GM12878 (cell line): ENCODE measurements at regions not wholly inside any gene's neighbourhood (a gene's known extent, or its start where the extent isn't known, plus 50 kb on each side); places are given as distances from the start of the nearest gene placed in this dataset.

ENCODE experiments used
- EP300 ChIP-seq, 2 experiments: fragments of 150-350 bp in 1 of 2; IDR thresholded peaks; 2 replicates each; pipeline ENCODE4 v1.6.1; 2011 to 2012; ENCODE audit warnings: low read depth in 2 of 2, low read length in 2 of 2, borderline replicate concordance in 1 of 2, improper control_type of control experiment in 1 of 2, inconsistent platforms in 1 of 2; ENCODE audit not compliant: control insufficient read depth in 1 of 2
- JUND ChIP-seq: IDR thresholded peaks from 2 replicates; pipeline ENCODE4 v1.6.1; 2012; ENCODE audit warnings: low read depth, mild to moderate bottlenecking, low read length, improper control_type of control experiment, moderate library complexity
- MTA2 ChIP-seq: fragments of 450-650 bp; IDR thresholded peaks from 2 replicates; pipeline ENCODE4 v1.6.1; 2016; ENCODE audit warnings: low read depth, mild to moderate bottlenecking, moderate library complexity
- MXI1 ChIP-seq: fragments of 150-350 bp; IDR thresholded peaks from 2 replicates; pipeline ENCODE4 v1.6.1; 2011; ENCODE audit warnings: low read depth, mild to moderate bottlenecking, inconsistent platforms, low read length, improper control_type of control experiment
- POLR2A ChIP-seq: IDR thresholded peaks from 2 replicates; pipeline ENCODE4 v1.6.1; 2011; ENCODE audit warnings: low read depth, mild to moderate bottlenecking, low read length
- POLR2AphosphoS5 ChIP-seq: IDR thresholded peaks from 2 replicates; pipeline ENCODE4 v1.6.1; 2011; ENCODE audit warnings: mild to moderate bottlenecking, low read length, inconsistent platforms
- RAD51 ChIP-seq: fragments of 450-650 bp; IDR thresholded peaks from 2 replicates; pipeline ENCODE4 v1.6.1; 2016; ENCODE audit warnings: moderate library complexity, mild to moderate bottlenecking, inconsistent platforms
- REST ChIP-seq: IDR thresholded peaks from 2 replicates; pipeline ENCODE4 v1.6.1; 2012; ENCODE audit warnings: mild to moderate bottlenecking, low read depth, low read length
- SREBF1 ChIP-seq: IDR thresholded peaks from 2 replicates; pipeline ENCODE4 v1.6.1; 2012; ENCODE audit warnings: mild to moderate bottlenecking, low read length
- ZBTB40 ChIP-seq: fragments of 450-650 bp; IDR thresholded peaks from 2 replicates; pipeline ENCODE4 v1.6.1; 2016; ENCODE audit warnings: mild to moderate bottlenecking, moderate library complexity, borderline replicate concordance
- TF ChIP-seq, protein P1 (sequence below): fragments of 150-350 bp; IDR thresholded peaks from 2 replicates; pipeline ENCODE4 v1.6.1; 2016; ENCODE audit warnings: low read depth, low read length
- TF ChIP-seq, protein P2 (sequence below): fragments of 450-650 bp; formaldehyde crosslinking; IDR thresholded peaks from 2 replicates; pipeline ENCODE4 v1.5.0; 2022; ENCODE audit warnings: mild to moderate bottlenecking, missing genetic modification characterization

- TF ChIP-seq POLR2A (no peak), MXI1 (no peak), EP300 (IDR thresholded peaks at IDR 0.05; ENCODE audit: borderline replicate concordance in 1 of 2, control insufficient read depth in 1 of 2, low read depth in 2 of 2, low read length in 2 of 2) (no peak), MTA2 (no peak), RAD51 (no peak), POLR2AphosphoS5 (no peak), ZBTB40 (no peak), JUND (no peak), REST (no peak), SREBF1 (no peak)
- TF ChIP-seq, protein P1, sequence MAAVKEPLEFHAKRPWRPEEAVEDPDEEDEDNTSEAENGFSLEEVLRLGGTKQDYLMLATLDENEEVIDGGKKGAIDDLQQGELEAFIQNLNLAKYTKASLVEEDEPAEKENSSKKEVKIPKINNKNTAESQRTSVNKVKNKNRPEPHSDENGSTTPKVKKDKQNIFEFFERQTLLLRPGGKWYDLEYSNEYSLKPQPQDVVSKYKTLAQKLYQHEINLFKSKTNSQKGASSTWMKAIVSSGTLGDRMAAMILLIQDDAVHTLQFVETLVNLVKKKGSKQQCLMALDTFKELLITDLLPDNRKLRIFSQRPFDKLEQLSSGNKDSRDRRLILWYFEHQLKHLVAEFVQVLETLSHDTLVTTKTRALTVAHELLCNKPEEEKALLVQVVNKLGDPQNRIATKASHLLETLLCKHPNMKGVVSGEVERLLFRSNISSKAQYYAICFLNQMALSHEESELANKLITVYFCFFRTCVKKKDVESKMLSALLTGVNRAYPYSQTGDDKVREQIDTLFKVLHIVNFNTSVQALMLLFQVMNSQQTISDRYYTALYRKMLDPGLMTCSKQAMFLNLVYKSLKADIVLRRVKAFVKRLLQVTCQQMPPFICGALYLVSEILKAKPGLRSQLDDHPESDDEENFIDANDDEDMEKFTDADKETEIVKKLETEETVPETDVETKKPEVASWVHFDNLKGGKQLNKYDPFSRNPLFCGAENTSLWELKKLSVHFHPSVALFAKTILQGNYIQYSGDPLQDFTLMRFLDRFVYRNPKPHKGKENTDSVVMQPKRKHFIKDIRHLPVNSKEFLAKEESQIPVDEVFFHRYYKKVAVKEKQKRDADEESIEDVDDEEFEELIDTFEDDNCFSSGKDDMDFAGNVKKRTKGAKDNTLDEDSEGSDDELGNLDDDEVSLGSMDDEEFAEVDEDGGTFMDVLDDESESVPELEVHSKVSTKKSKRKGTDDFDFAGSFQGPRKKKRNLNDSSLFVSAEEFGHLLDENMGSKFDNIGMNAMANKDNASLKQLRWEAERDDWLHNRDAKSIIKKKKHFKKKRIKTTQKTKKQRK: no peak
- TF ChIP-seq, protein P2, sequence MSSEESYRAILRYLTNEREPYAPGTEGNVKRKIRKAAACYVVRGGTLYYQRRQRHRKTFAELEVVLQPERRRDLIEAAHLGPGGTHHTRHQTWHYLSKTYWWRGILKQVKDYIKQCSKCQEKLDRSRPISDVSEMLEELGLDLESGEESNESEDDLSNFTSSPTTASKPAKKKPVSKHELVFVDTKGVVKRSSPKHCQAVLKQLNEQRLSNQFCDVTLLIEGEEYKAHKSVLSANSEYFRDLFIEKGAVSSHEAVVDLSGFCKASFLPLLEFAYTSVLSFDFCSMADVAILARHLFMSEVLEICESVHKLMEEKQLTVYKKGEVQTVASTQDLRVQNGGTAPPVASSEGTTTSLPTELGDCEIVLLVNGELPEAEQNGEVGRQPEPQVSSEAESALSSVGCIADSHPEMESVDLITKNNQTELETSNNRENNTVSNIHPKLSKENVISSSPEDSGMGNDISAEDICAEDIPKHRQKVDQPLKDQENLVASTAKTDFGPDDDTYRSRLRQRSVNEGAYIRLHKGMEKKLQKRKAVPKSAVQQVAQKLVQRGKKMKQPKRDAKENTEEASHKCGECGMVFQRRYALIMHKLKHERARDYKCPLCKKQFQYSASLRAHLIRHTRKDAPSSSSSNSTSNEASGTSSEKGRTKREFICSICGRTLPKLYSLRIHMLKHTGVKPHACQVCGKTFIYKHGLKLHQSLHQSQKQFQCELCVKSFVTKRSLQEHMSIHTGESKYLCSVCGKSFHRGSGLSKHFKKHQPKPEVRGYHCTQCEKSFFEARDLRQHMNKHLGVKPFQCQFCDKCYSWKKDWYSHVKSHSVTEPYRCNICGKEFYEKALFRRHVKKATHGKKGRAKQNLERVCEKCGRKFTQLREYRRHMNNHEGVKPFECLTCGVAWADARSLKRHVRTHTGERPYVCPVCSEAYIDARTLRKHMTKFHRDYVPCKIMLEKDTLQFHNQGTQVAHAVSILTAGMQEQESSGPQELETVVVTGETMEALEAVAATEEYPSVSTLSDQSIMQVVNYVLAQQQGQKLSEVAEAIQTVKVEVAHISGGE (CRISPR knock-in tag): no peak
Observed at GRCh38 chr2:139835101-139835500, 1054.9 kb upstream of the NXPH2 start.
